K562 (cell line): ENCODE measurements at regions not wholly inside any gene's neighbourhood (a gene's known extent, or its start where the extent isn't known, plus 50 kb on each side); places are given as distances from the start of the nearest gene placed in this dataset.

ENCODE experiments used
- ATAC-seq: fragments of 200-7000 bp; cut with Tn5 transposase; 3 replicates; pipeline ENCODE4 v1.9.1; 2020; ENCODE audit warnings: moderate library complexity
- BruUV-seq: library from RNA; stranded (reverse); fragments of 400-500 nt; replicated peaks from 2 replicates; lab custom pipeline; 2021; lab: Mats Ljungman, UMichigan
- CTCF ChIA-PET: fragments of 300-600 bp; formaldehyde crosslinking; extraction: SDS; loops from one replicate; lab custom pipeline; 2021; ENCODE audit warnings: low intra/inter-chr PET ratio; lab: Yijun Ruan, JAX
- POLR2A ChIA-PET: fragments of 300-600, 350-650 bp; sonication (Branson Sonifier 250); formaldehyde crosslinking; extraction: SDS; loops from one replicate; lab custom pipeline; 2021; ENCODE audit warnings: antibody characterized with exemption, inconsistent platforms; lab: Yijun Ruan, JAX
- DNase-seq, 4 experiments: peaks; one replicate each; pipeline versions ENCODE4 v3.0.0 to v3.0.0-alpha.2; 2011 to 2018; ENCODE audit warnings: low spot score in 3 of 4, mixed read lengths in 3 of 4; ENCODE audit errors: extremely low read depth in 1 of 4
- FAIRE-seq: peaks from 2 replicates; lab custom pipeline; 2011; peaks lifted over from hg19 to GRCh38; lab: Jason Lieb, UNC
- H2AFZ ChIP-seq: 2 replicates; pipeline ENCODE4 v1.6.0; 2011; ENCODE audit warnings: low read depth, low read length, control low read depth, inconsistent platforms
- H3K27ac ChIP-seq: fragments of 200-600 bp; 3 replicates; pipeline ENCODE4 v1.8.0; 2011; ENCODE audit warnings: low read depth, mild to moderate bottlenecking, control low read depth, inconsistent platforms, low read length, moderate library complexity, mixed read lengths; ENCODE audit errors: extremely low read depth
- H3K27me3 ChIP-seq, 2 experiments: fragments of 300-600 bp in 1 of 2; 2 replicates in 1 of 2; 3 replicates in 1 of 2; pipeline versions ENCODE4 v1.6.0 to v1.8.0; 2011; ENCODE audit warnings: inconsistent platforms in 2 of 2, low read length in 2 of 2, mild to moderate bottlenecking in 1 of 2, mixed read lengths in 1 of 2, moderate library complexity in 1 of 2; ENCODE audit not compliant: control insufficient read depth in 2 of 2, insufficient read depth in 2 of 2
- H3K36me3 ChIP-seq: fragments of 300-600 bp; 3 replicates; pipeline ENCODE4 v1.8.0; 2011; ENCODE audit warnings: mild to moderate bottlenecking, low read length, inconsistent platforms; ENCODE audit not compliant: control insufficient read depth, insufficient read depth
- H3K4me1 ChIP-seq, 2 experiments: fragments of 200-600 bp in 1 of 2; replicated peaks in 1 of 2; 2 replicates in 1 of 2; 3 replicates in 1 of 2; pipeline versions ENCODE4 v1.5.1 to v1.8.0; 2011; ENCODE audit warnings: inconsistent platforms in 2 of 2, low read length in 2 of 2, mild to moderate bottlenecking in 1 of 2, mixed read lengths in 1 of 2, moderate library complexity in 1 of 2; ENCODE audit not compliant: control insufficient read depth in 2 of 2, insufficient read depth in 2 of 2
- H3K4me2 ChIP-seq: 2 replicates; pipeline ENCODE4 v1.6.1; 2011; ENCODE audit warnings: low read length, control low read depth, inconsistent platforms, mixed read lengths; ENCODE audit not compliant: insufficient read depth
- H3K4me3 ChIP-seq: fragments of 200-600 bp; sonication (generic), shearing (Covaris generic); 2 replicates; pipeline ENCODE4 v1.5.1; 2016; ENCODE audit warnings: control low read depth, inconsistent platforms
- H3K79me2 ChIP-seq: fragments of 200-600 bp; 3 replicates; pipeline ENCODE4 v1.8.0; 2011; ENCODE audit warnings: low read length, inconsistent platforms; ENCODE audit not compliant: control insufficient read depth, insufficient read depth
- H3K9ac ChIP-seq, 2 experiments: 2 replicates each; pipeline versions ENCODE4 v1.6.0 to v1.6.1; 2011; ENCODE audit warnings: low read depth in 2 of 2, low read length in 2 of 2, control low read depth in 1 of 2, inconsistent platforms in 1 of 2, mild to moderate bottlenecking in 1 of 2, mixed read lengths in 1 of 2; ENCODE audit not compliant: insufficient read depth in 1 of 2
- H3K9me1 ChIP-seq: one replicate; pipeline ENCODE4 v1.6.0; 2011; ENCODE audit warnings: inconsistent platforms, mild to moderate bottlenecking, low read length, moderate library complexity; ENCODE audit not compliant: control insufficient read depth, insufficient read depth
- H3K9me3 ChIP-seq: replicated peaks from 2 replicates; pipeline ENCODE4 v1.5.1; 2011; ENCODE audit warnings: low read depth, low read length, inconsistent platforms; ENCODE audit not compliant: control insufficient read depth, insufficient read depth
- H4K20me1 ChIP-seq: replicated peaks from 2 replicates; pipeline ENCODE4 v1.6.1; 2011; ENCODE audit warnings: low read length, inconsistent platforms, mixed read lengths; ENCODE audit not compliant: control insufficient read depth, insufficient read depth
- DMBX1 ChIP-seq: fragments of 250-450 bp; sonication (Bioruptor Pico); IDR thresholded peaks from 2 replicates; pipeline ENCODE4 v1.8.0; 2022; ENCODE audit warnings: inconsistent platforms, mild to moderate bottlenecking, moderate library complexity, borderline replicate concordance
- HNRNPH1 ChIP-seq: fragments of 200-400 bp; formaldehyde crosslinking; optimal IDR thresholded peaks from 2 replicates; pipeline ENCODE3; 2017; ENCODE audit warnings: low read depth, mild to moderate bottlenecking, low read length, moderate library complexity
- HNRNPUL1 ChIP-seq: fragments of 200-400 bp; formaldehyde crosslinking; IDR thresholded peaks from 2 replicates; pipeline ENCODE4 v1.6.1; 2017; ENCODE audit warnings: low read length
- MAX ChIP-seq: sonication (generic); formaldehyde crosslinking; IDR thresholded peaks from 2 replicates; pipeline ENCODE4 v1.9.0; 2022; ENCODE audit warnings: mild to moderate bottlenecking, missing genetic modification reagents
- PML ChIP-seq: IDR thresholded peaks from 2 replicates; pipeline ENCODE4 v1.6.1; 2012; ENCODE audit warnings: low read length, inconsistent platforms
- POLR3A ChIP-seq: IDR thresholded peaks from 2 replicates; pipeline ENCODE4 v1.6.1; 2011; ENCODE audit warnings: borderline replicate concordance, mild to moderate bottlenecking, moderate library complexity; ENCODE audit not compliant: insufficient read length, insufficient read depth; ENCODE audit errors: extremely low read depth
- SMAD3 ChIP-seq: fragments of 450-650 bp; formaldehyde crosslinking; conservative IDR thresholded peaks from 2 replicates; pipeline ENCODE4 v1.4.0; 2020; ENCODE audit warnings: mild to moderate bottlenecking
- SMARCA4 ChIP-seq: fragments of 450-650 bp; IDR thresholded peaks from 2 replicates; pipeline ENCODE4 v1.6.1; 2016
- STAT5A ChIP-seq: IDR thresholded peaks from 2 replicates; pipeline ENCODE4 v1.6.1; 2012; ENCODE audit warnings: low read length, inconsistent platforms, borderline replicate concordance
- TCF15 ChIP-seq: fragments of 250-450 bp; sonication (Bioruptor Pico); IDR thresholded peaks from 2 replicates; pipeline ENCODE4 v1.8.0; 2022; ENCODE audit warnings: moderate library complexity, mild to moderate bottlenecking, inconsistent platforms
- ZNF696 ChIP-seq: fragments of 250-450 bp; sonication (Bioruptor Pico); conservative IDR thresholded peaks from 2 replicates; pipeline ENCODE4 v1.4.0; 2020; ENCODE audit warnings: mild to moderate bottlenecking, moderate library complexity
- WGBS: fragments of 100-300 bp; shearing (Covaris generic); methylation state at CpG from one replicate; pipeline ENCODE4 v1.1.6; 2016; ENCODE audit warnings: low coverage, mixed read lengths; ENCODE audit not compliant: insufficient coverage; ENCODE audit errors: missing lambda C conversion rate; 5-methylcytosine and 5-hydroxymethylcytosine counted together
- in situ Hi-C: fragments of 300-500 bp; cut with MboI; formaldehyde crosslinking; loops from 4 replicates; pipeline ENCODE4 v1.15.0; 2018; ENCODE audit warnings: inconsistent platforms, mixed read lengths
- intact Hi-C: fragments of 100-400 bp; cut with micrococcal nuclease; formaldehyde crosslinking; loops from 2 replicates; pipeline ENCODE4 v1.14.2; 2022

DNA sequence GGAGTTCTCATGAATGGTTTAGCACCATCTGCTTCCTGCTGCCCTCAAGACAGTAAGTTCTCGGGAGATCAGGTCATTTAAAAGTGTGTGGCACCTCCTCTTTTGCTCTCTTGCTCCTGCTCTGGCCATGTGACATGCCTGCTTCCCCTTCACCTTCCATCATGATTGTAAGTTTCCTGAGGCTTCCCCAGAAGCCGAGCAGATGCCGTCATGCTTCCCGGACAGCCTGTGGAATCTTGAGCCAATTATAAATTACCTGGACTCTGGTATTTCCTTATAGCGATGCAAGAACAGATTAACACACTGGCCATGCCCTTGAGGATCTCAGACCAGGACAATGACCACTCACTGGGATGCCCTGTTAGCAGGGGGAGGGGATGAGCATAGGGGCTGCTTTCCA lies 212.3 kb downstream of the MATN1 start:
- no peak for FAIRE-seq
- POLR2A ChIA-PET, result no interaction called here

More for the DNA sequence above, 212.3 kb downstream of the MATN1 start:
- Histone ChIP-seq H3K9ac (no peak overlapping the region), H2AFZ (no peak overlapping the region), H3K27ac (no peak overlapping the region), H3K4me3 (no peak overlapping the region), H3K4me1 (no peaks in the 10 kb centered on the region)
- in situ Hi-C loops, result no loop called here
- no TSS peak for BruUV-seq
- TF ChIP-seq STAT5A (no peak), MAX (CRISPR knock-in tag) (no peak), SMARCA4 (no peak), ZNF696 (no peak), POLR3A (no peak), HNRNPUL1 (no peak), PML (no peak), TCF15 (CRISPR knock-in tag) (no peak), SMAD3 (no peak), HNRNPH1 (no peak), DMBX1 (CRISPR knock-in tag) (no peak)
- TF ChIP-seq, all 486 proteins: peak for 0
- ATAC-seq, result no peak
- CTCF ChIA-PET, result no interaction called here
- Histone ChIP-seq H3K27me3 (peaks cover 0 to 22% of the 10 kb centered on the region in 2 experiments; a peak in 2 of 5 replicates), H3K4me2 (no peak overlapping the region), H3K9me1 (no peaks in the 10 kb centered on the region), H4K20me1 (no peaks in the 10 kb centered on the region), H3K36me3 (no peaks in the 10 kb centered on the region), H3K79me2 (no peaks in the 10 kb centered on the region), H3K9me3 (no peaks in the 10 kb centered on the region)
- intact Hi-C loops, result no loop called here
- WGBS, result 4% methylated on average over 5 of the region's 5 CpGs
- no peak for DNase-seq
